NOMO-1 treated with dmso at 0.1 percent for 144 hours (cell line): ENCODE measurements at regions not wholly inside any gene's neighbourhood (a gene's known extent, or its start where the extent isn't known, plus 50 kb on each side); places are given as distances from the start of the nearest gene placed in this dataset.
"Not testable (repeated sequence)": the region's sequence is repeated elsewhere in the genome, so short reads cannot be mapped to it uniquely, and the experiment has no call there.

Experiments
- DNase-seq: peaks from one replicate; lab custom pipeline; 2025; ENCODE audit not compliant: unreplicated experiment; lab: John Stamatoyannopoulos, UW

DNA sequence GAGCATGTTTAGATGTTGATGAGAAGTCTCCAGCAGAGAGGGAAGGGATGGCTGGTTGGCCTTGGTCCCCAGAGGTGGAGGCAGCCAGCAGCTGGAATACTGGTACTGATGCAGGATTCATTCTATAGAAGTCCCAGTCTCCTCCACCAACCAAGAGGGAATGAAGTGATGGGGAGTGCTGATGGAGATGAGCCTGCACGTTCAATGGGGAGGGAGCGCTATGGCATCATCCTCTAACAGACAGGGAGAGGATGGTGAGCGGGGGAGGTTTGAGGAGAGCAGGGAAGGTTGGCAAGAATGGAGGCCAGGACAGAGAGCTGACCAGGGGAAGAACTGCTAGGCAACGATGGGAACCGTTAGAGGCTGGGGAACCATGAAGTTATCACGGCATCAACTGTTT lies 159.8 kb upstream of the MVB12B start:
- DNase-seq, result no peak

GRCh38 chr9:126169736-126170135 lies 156.9 kb upstream of the MVB12B start:
- DNase-seq, result no peak

GRCh38 chr9:126170286-126170823 lies 156.3 kb upstream of the MVB12B start:
- no peak for DNase-seq

- DNase-seq, result no peak
These were observed 155.0 kb upstream of the MVB12B start for GRCh38 chr9:126171641-126172040.

- DNase-seq, result no peak
These were observed 153.2 kb upstream of the MVB12B start for GRCh38 chr9:126173401-126173800.

DNA sequence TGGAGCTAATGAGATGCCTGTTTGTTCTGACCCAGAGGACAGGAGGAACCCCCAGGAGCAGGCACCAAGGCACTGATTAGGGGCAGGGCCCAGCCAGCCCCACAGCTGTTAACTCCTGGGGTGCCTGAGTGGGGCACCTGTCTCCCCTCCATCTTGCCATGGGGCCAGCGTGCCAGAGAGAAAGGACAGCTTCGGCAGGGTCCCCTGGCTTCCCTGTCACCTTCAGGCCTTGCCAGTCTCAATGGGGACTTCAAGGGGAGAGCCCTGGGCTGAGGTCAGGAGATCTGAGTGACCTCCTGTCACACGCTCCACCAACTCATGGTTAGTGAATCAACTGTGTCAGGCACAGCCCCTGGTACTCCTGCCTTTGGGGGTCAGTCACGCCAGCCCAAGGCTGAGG lies 152.7 kb upstream of the MVB12B start:
- DNase-seq, result no peak

GRCh38 chr9:126183266-126183665 lies 143.4 kb upstream of the MVB12B start:
- no peak for DNase-seq

DNA sequence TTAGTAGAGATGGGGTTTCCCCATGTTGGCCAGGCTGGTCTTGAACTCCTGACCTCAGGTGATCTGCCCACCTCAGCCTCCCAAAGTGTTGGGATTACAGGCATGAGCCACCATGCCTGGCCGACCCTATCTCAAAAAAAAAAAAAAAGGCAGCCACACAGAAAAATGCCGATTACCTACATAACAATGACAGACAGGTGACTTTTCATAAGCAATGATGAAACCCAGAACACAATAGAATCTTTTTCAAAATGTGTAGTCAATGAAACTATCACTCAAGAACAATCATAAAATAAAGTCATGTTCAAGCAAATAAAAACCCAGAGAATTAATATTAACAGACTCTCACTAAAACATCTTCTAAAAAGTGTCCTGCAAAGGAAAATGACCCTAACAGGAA lies 135.6 kb upstream of the MVB12B start:
- not testable (repeated sequence) for DNase-seq

GRCh38 chr9:126198854-126199253 lies 127.8 kb upstream of the MVB12B start:
- DNase-seq, result no peak

- no peak for DNase-seq
These were observed 123.3 kb upstream of the MVB12B start for GRCh38 chr9:126203313-126203712.

DNA sequence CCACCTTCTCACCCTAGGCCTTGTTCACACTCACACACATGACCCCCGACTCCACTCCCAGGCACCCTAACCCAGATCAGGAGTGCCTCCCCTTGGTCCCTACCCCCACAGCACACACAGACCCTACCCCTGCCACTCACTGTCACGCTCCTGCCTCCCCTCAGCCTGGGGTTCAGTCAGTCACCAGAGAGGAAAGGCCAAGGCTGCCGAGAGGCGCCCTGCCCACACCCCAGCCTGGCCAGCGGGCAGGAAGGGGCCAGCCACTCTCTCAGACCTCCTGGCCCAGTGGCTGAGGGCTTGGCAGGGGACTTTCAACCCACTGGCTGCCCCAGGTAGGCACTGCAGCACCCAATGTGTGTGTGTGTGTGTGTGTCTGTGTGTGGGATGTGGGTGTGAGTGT lies 122.4 kb upstream of the MVB12B start:
- DNase-seq, result no peak

GRCh38 chr9:126204708-126205225 lies 121.9 kb upstream of the MVB12B start:
- DNase-seq, result no peak

DNA sequence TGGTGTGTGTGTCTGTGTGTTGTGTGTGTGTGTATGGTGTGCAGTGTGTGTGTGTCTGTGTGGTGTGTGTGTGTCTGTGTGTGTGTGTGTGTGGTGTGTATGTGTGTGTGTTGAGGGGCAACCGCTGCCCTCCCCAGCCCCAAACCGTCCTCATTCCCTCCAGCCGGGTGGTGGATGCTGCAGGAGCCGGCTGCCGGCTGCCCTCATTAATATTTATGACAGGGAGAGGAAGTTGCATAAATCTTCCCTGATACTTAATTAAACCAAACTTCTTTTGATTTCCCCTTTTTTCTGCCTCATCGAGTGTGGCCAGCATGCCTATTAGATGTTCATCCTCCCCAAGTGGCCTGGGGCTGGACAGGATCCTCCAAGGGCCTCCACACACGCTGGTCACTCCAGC lies 121.4 kb upstream of the MVB12B start:
- DNase-seq, result peak; percentile 71

DNA sequence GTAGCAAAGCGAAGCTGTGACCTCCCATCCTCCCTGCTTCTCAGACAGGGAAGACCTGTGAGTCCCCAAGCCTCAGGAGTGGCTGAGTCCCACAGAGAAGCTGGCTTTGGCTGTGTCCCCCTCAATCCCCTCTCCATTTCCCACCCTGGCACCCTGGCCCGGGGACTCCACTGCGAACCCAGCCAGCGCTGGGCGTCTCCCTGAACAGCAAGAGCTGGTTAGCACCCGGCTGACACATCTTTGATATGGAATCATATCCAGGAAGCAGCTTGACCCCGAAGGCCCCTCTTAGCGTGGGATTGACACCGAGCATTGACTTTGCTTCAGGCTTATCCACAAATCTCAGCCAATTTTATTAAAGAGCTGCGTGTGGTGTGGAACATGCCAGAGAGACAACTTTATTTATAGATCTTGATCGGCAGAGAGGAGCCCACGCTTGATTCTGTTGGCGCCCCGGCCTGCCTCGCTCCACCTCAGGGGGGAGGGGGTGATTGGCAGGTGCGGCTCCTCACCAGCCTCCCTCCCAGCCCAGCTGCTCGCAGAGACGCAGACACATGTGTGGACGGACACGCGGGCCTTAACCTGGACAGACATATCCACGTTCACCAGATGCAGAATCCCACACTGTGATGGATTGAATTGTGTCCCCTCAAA lies 120.7 kb upstream of the MVB12B start:
- no peak for DNase-seq

GRCh38 chr9:126207256-126207655 lies 119.4 kb upstream of the MVB12B start:
- DNase-seq, result no peak

- DNase-seq, result no peak
These were observed 118.3 kb upstream of the MVB12B start for GRCh38 chr9:126208216-126208758.

GRCh38 chr9:126211441-126212074 lies 115.1 kb upstream of the MVB12B start:
- DNase-seq, result no peak

GRCh38 chr9:126215486-126215885 lies 111.1 kb upstream of the MVB12B start:
- no peak for DNase-seq

DNA sequence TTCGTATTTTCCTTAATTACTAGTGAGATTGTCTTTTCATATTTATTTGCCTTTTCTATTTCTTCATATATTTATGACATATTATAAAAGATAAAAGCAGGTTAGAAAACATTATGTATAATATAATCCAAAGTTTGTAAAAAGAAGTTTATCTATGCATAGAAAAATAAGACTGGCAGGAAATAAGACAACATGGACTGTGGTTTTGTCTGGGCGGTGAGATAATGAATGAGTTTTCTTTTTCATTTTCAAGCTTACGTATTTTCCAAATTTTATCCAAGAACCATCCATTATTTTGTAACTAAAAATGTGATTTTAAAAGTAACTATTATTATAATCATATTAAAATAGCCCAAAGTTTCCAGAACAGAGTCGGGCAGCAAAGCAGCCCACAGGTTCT lies 109.8 kb upstream of the MVB12B start:
- DNase-seq, result no peak

DNA sequence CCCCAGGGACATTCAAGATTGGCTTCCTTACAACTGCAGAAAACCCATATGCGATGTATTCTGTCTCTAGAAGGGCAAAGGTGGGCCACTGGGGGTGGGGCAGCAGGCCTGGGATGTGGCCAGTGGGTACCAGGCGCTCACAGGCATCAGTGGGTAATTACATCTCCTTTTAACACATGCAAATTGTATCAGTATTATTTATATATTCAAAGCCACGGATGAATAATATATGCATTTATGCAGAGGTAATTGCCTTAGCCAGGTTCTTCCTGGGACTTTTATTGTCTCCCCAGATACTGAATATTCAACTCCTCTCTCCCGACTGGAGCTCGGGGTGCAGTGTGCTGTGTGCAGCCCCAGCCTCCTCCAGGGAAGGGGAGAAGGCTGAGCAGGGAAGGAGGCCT lies 109.4 kb upstream of the MVB12B start:
- no peak for DNase-seq

DNA sequence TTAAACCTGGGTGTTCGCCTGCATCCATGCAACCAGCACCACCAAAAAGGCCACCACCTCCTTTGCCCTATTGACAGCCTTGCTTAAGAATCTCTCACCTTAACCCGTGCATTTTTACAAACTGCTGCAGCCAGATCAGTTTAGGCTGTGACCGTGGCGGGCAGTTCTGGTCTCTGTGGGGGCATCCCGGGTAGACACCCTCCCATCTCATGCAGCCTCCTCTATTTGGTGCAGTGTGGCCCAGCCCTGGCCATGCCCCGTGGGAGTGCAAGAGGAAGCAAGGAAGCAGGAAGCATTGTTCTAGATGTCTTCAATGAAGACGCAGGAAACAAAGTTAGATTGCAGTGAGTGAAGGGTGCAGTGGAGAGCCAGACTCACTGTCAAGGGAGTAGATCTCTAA lies 108.8 kb upstream of the MVB12B start:
- no peak for DNase-seq
